ENCODE measurements at regions not wholly inside any gene's neighbourhood (a gene's known extent, or its start where the extent isn't known, plus 50 kb on each side); places are given as distances from the start of the nearest gene placed in this dataset.

GRCh38 chr4:181810711-181811110, 432.5 kb upstream of the TENM3 start:
- TF ChIP-seq RFXANK (CRISPR knock-in tag; IDR thresholded peaks at IDR 0.05) (no peak), TAF1 (CRISPR knock-in tag; IDR thresholded peaks at IDR 0.05) (no peak), CREB1 (IDR thresholded peaks at IDR 0.05) (no peak), CREB1 (CRISPR knock-in tag; IDR thresholded peaks at IDR 0.05) (no peak), EP300 (IDR thresholded peaks at IDR 0.05; ENCODE audit: low read depth in 2 of 2, low read length in 2 of 2) (no peak), EP300 (CRISPR knock-in tag; IDR thresholded peaks at IDR 0.05; ENCODE audit: borderline replicate concordance) (no peak), ZNF138 (CRISPR knock-in tag; IDR thresholded peaks at IDR 0.05; ENCODE audit: low read depth) (no peak), GATA4 (IDR thresholded peaks at IDR 0.05; ENCODE audit: borderline replicate concordance, low read depth) (no peak), RAD21 (CRISPR knock-in tag; IDR thresholded peaks at IDR 0.05) (no peak), ZNF34 (CRISPR knock-in tag; IDR thresholded peaks at IDR 0.05; ENCODE audit: borderline replicate concordance) (no peak), CTCF (CRISPR knock-in tag; IDR thresholded peaks at IDR 0.05) (no peak)

Data from HepG2 (cell line).